GM12878 (cell line): ENCODE measurements at regions not wholly inside any gene's neighbourhood (a gene's known extent, or its start where the extent isn't known, plus 50 kb on each side); places are given as distances from the start of the nearest gene placed in this dataset.

Experiments
- ATAC-seq: fragments of 200-7000 bp; cut with Tn5 transposase; 3 replicates; pipeline ENCODE4 v1.9.1; 2020; ENCODE audit warnings: mild to moderate bottlenecking, moderate library complexity
- BruUV-seq: library from RNA; stranded (reverse); fragments of 400-500 nt; replicated peaks from 2 replicates; lab custom pipeline; 2021; lab: Mats Ljungman, UMichigan
- CTCF ChIA-PET: fragments of 300-600 bp; sonication (Branson Sonifier 250); formaldehyde crosslinking; extraction: SDS; loops from one replicate; lab custom pipeline; 2021; ENCODE audit warnings: inconsistent platforms; lab: Yijun Ruan, JAX
- POLR2A ChIA-PET: fragments of 350-600 bp; formaldehyde crosslinking; extraction: SDS; loops from one replicate; lab custom pipeline; 2021; ENCODE audit warnings: inconsistent platforms; lab: Charles Lee
- RAD21 ChIA-PET: fragments of 300-600 bp; sonication (Branson Sonifier 250); formaldehyde crosslinking; loops from one replicate; lab custom pipeline; 2023; ENCODE audit warnings: antibody characterized with exemption; ENCODE audit not compliant: unreplicated experiment; lab: Charles Lee
- SMC1A ChIA-PET: fragments of 300-600 bp; sonication (Branson Sonifier 250); formaldehyde crosslinking; loops from one replicate; lab custom pipeline; 2023; ENCODE audit not compliant: unreplicated experiment, uncharacterized antibody; lab: Charles Lee
- DNase-seq: peaks from one replicate; pipeline ENCODE4 v3.0.0-alpha.2; 2011; ENCODE audit warnings: low read depth, low spot score
- FAIRE-seq: peaks from 3 replicates; lab custom pipeline; 2011; peaks lifted over from hg19 to GRCh38; lab: Jason Lieb, UNC
- H2AFZ ChIP-seq: 2 replicates; pipeline ENCODE4 v1.6.0; 2011; ENCODE audit warnings: low read depth, low read length, control low read depth; ENCODE audit not compliant: control insufficient read depth
- H3K27ac ChIP-seq: 2 replicates; pipeline ENCODE4 v1.5.1; 2011; ENCODE audit warnings: control low read depth; ENCODE audit not compliant: control insufficient read depth, insufficient read depth
- H3K27me3 ChIP-seq, 2 experiments: replicated peaks in 1 of 2; 2 replicates each; pipeline versions ENCODE4 v1.6.0 to v1.6.1; 2011; ENCODE audit warnings: low read length in 1 of 2; ENCODE audit not compliant: control insufficient read depth in 2 of 2, insufficient read depth in 2 of 2
- H3K36me3 ChIP-seq, 2 experiments: 2 replicates each; pipeline ENCODE4 v1.5.1; 2011; ENCODE audit warnings: low read length in 1 of 2; ENCODE audit not compliant: control insufficient read depth in 2 of 2, insufficient read depth in 2 of 2
- H3K4me1 ChIP-seq: 2 replicates; pipeline ENCODE4 v1.6.1; 2011; ENCODE audit warnings: mild to moderate bottlenecking, low read length, moderate library complexity, mixed read lengths; ENCODE audit not compliant: control insufficient read depth, insufficient read depth
- H3K4me2 ChIP-seq: 2 replicates; pipeline ENCODE4 v1.6.0; 2011; ENCODE audit warnings: control low read depth; ENCODE audit not compliant: control insufficient read depth, insufficient read depth
- H3K4me3 ChIP-seq: fragments of 200-600 bp; sonication (generic); 2 replicates; pipeline ENCODE4 v1.5.1; 2016
- H3K79me2 ChIP-seq: 2 replicates; pipeline ENCODE4 v1.6.0; 2011; ENCODE audit warnings: low read length; ENCODE audit not compliant: control insufficient read depth, insufficient read depth
- H3K9ac ChIP-seq: 2 replicates; pipeline ENCODE4 v1.8.0; 2011; ENCODE audit warnings: low read length, control low read depth, mixed read lengths; ENCODE audit not compliant: control insufficient read depth, insufficient read depth
- H3K9me3 ChIP-seq: replicated peaks from 3 replicates; pipeline ENCODE4 v1.5.1; 2011; ENCODE audit warnings: mild to moderate bottlenecking, low read length; ENCODE audit not compliant: control insufficient read depth, insufficient read depth
- H4K20me1 ChIP-seq: 2 replicates; pipeline ENCODE4 v1.6.0; 2011; ENCODE audit not compliant: control insufficient read depth, insufficient read depth
- BACH1 ChIP-seq: fragments of 450-650 bp; IDR thresholded peaks from 2 replicates; pipeline ENCODE4 v1.6.1; 2017; ENCODE audit warnings: mild to moderate bottlenecking, borderline replicate concordance
- CHD1 ChIP-seq: IDR thresholded peaks from 2 replicates; pipeline ENCODE4 v1.6.1; 2012; ENCODE audit warnings: low read depth, low read length, improper control_type of control experiment
- HCFC1 ChIP-seq: fragments of 150-350 bp; IDR thresholded peaks from 2 replicates; pipeline ENCODE4 v1.6.1; 2014; ENCODE audit warnings: low read length
- KDM1A ChIP-seq: fragments of 200-600 bp; sonication (generic); IDR thresholded peaks from 2 replicates; pipeline ENCODE4 v1.6.1; 2016; ENCODE audit warnings: borderline replicate concordance
- MTA3 ChIP-seq: IDR thresholded peaks from 2 replicates; pipeline ENCODE4 v1.6.1; 2012; ENCODE audit warnings: low read length, inconsistent platforms, borderline replicate concordance
- MYB ChIP-seq: fragments of 150-350 bp; IDR thresholded peaks from 2 replicates; pipeline ENCODE4 v1.6.1; 2014; ENCODE audit warnings: mild to moderate bottlenecking, low read depth, low read length, borderline replicate concordance
- PAX8 ChIP-seq: fragments of 450-650 bp; IDR thresholded peaks from 2 replicates; pipeline ENCODE4 v1.6.1; 2017; ENCODE audit warnings: mild to moderate bottlenecking, moderate library complexity
- SKIL ChIP-seq: fragments of 450-650 bp; IDR thresholded peaks from 2 replicates; pipeline ENCODE4 v1.6.1; 2017; ENCODE audit warnings: mild to moderate bottlenecking, low read depth, inconsistent platforms; ENCODE audit not compliant: poor library complexity, severe bottlenecking
- SMARCA5 ChIP-seq: fragments of 450-650 bp; IDR thresholded peaks from 2 replicates; pipeline ENCODE4 v1.6.1; 2017; ENCODE audit warnings: mild to moderate bottlenecking
- USF2 ChIP-seq: IDR thresholded peaks from 2 replicates; pipeline ENCODE4 v1.6.1; 2011; ENCODE audit warnings: low read depth, low read length, improper control_type of control experiment, borderline replicate concordance
- YBX1 ChIP-seq: fragments of 450-650 bp; IDR thresholded peaks from 2 replicates; pipeline ENCODE4 v1.6.1; 2016; ENCODE audit warnings: antibody characterized with exemption
- ZBTB11 ChIP-seq: fragments of 450-650 bp; formaldehyde crosslinking; IDR thresholded peaks from 2 replicates; pipeline ENCODE4 v1.5.0; 2022; ENCODE audit warnings: mild to moderate bottlenecking, missing genetic modification characterization
- WGBS: methylation state at CpG from one replicate; pipeline ENCODE4 v1.1.6; 2016; ENCODE audit warnings: low lambda C conversion rate; ENCODE audit not compliant: insufficient replicate concordance, insufficient coverage; ENCODE audit errors: missing lambda C conversion rate; 5-methylcytosine and 5-hydroxymethylcytosine counted together
- in situ Hi-C: fragments of 300-500 bp; cut with MboI; formaldehyde crosslinking; loops from 9 replicates; pipeline ENCODE4 v1.14.3; 2018; ENCODE audit warnings: mixed read lengths
- intact Hi-C: fragments of 100-400 bp; cut with micrococcal nuclease; formaldehyde crosslinking; loops from one replicate; pipeline ENCODE4 v1.14.2; 2022; ENCODE audit not compliant: unreplicated experiment

GRCh38 chr2:45172760-45173392, 163.6 kb upstream of the SIX2 start:
- Histone ChIP-seq H3K27ac (no peak overlapping the region), H3K4me2 (no peak overlapping the region), H3K4me3 (no peak overlapping the region), H3K9ac (no peak overlapping the region), H2AFZ (no peak overlapping the region), H3K4me1 (no peaks in the 10 kb centered on the region), H4K20me1 (no peaks in the 10 kb centered on the region), H3K9me3 (no peaks in the 10 kb centered on the region), H3K36me3 (no peaks in the 10 kb centered on the region), H3K79me2 (no peaks in the 10 kb centered on the region), H3K27me3 (peaks cover 2 to 23% of the 10 kb centered on the region in 2 experiments; a peak in 3 of 4 replicates)
- ChIA-PET CTCF (no interaction called here), RAD21 (no interaction called here), POLR2A (no interaction called here), SMC1A (no interaction called here)
- TF ChIP-seq YBX1, result no peak
- intact Hi-C loops, result no loop called here
- 58% methylated on average over 2 of the region's 2 CpGs for WGBS
- FAIRE-seq, result no peak
- no TSS peak for BruUV-seq
- no peak for DNase-seq
- ATAC-seq, result no peak
- in situ Hi-C loops, result no loop called here

- 100% methylated on average over 1 of the region's 1 CpG for WGBS
- Histone ChIP-seq H3K4me3 (no peak overlapping the region), H3K4me1 (no peaks in the 10 kb centered on the region), H3K9me3 (no peaks in the 10 kb centered on the region), H3K4me2 (no peak overlapping the region), H2AFZ (no peak overlapping the region), H3K9ac (no peak overlapping the region), H3K27ac (no peak overlapping the region), H3K36me3 (no peaks in the 10 kb centered on the region), H3K79me2 (no peaks in the 10 kb centered on the region), H4K20me1 (no peaks in the 10 kb centered on the region), H3K27me3 (peaks cover 2 to 23% of the 10 kb centered on the region in 2 experiments; a peak in 3 of 4 replicates)
- ChIA-PET RAD21 (no interaction called here), POLR2A (no interaction called here), SMC1A (no interaction called here), CTCF (no interaction called here)
- in situ Hi-C loops (no loop called here), intact Hi-C loops (no loop called here)
- ATAC-seq, result no peak
- no peak for FAIRE-seq
- BruUV-seq, result no TSS peak
- DNase-seq, result no peak
- TF ChIP-seq SMARCA5, result no peak
- TF ChIP-seq MYB, result no peak
- no peak for TF ChIP-seq KDM1A
- no peak for TF ChIP-seq HCFC1
- TF ChIP-seq USF2, result no peak
- no peak for TF ChIP-seq PAX8
- TF ChIP-seq MTA3, result no peak
- TF ChIP-seq ZBTB11, result no peak
- TF ChIP-seq SKIL, result no peak
- TF ChIP-seq BACH1, result no peak
- no peak for TF ChIP-seq CHD1
These were observed 162.9 kb upstream of the SIX2 start for GRCh38 chr2:45172142-45172541.
